ENCODE measurements at regions not wholly inside any gene's neighbourhood (a gene's known extent, or its start where the extent isn't known, plus 50 kb on each side); places are given as distances from the start of the nearest gene placed in this dataset.
"Not testable (repeated sequence)": the region's sequence is repeated elsewhere in the genome, so short reads cannot be mapped to it uniquely, and the experiment has no call there.

DNA sequence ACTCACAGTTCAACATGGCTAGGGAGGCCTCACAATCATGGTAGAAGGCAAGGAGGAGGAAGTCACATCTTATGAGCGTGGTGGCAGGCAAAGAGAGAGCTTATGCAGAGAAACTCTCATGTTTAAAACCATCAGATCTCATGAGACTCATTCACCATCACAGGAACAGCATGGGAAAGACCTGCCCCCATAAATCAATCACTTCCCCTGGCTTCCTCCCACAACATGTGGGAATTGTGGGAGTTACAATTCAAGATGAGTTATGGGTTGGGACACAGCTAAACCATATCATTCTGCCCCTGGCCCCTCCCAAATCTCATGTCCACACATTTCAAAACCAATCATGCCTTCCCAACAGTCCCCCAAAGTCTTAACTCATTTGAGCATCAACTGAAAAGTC, 268.8 kb upstream of the SPAG17 start:
- DNase-seq (ENCODE audit: low spot score), result not testable (repeated sequence)

DNA sequence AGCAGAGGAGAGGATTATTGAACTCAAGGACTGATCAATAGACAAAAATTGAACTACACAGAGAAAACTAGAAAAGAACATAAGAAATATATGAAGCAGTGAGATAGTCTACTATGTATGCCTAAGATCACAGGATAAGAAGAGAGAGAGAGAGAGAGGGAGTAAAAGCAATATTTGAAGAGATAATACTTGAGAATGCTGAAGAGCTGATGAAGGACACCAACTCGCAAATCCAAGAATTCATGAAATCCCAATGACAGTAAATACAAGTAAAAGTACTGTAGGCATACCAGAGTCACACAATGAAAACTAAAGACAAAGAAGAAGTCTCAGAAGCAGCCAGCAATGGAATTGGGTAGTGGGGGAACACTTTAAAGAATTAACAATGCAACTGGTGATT, 260.1 kb upstream of the SPAG17 start:
- no peak for DNase-seq (ENCODE audit: low spot score)

DNA sequence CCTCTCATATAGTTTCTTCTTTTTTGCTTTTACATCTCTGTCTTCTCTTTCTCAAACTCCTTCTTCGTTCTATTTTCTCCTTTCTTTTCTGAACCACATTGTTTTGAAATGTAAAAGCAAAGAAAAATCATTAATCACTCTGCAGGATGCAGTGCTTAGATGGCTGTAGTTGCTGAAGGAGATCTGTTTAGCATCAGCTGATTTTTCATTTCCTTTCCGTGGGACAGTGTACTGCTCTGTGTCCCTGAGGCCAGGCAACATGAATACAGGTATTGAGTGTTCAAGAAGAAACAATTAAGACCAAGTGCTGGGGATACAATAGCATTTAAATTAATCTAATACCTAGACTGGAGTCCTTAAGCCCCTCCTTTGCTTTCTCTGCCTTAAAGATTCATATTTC, 257.2 kb upstream of the SPAG17 start:
- no peak for DNase-seq (ENCODE audit: low spot score)

DNA sequence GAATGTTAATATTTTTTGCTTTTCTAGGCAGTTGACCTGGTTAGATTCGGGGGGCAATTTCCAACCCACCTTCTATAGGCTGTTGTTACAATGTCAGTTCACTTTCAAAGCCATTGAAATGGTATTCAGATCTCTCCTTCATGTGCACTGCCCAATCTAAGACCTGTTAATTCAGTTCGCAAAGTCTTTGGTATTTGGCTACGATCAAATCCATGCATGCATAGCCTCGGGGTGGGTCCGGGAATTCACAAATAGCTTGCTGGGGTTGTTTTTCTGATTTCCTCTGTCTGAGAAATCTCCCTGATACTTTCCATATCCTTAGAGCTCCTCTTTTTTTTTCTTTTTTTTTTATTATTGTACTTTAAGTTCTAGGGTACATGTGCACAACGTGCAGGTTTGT, 252.6 kb upstream of the SPAG17 start:
- DNase-seq (ENCODE audit: low spot score), result no peak

DNA sequence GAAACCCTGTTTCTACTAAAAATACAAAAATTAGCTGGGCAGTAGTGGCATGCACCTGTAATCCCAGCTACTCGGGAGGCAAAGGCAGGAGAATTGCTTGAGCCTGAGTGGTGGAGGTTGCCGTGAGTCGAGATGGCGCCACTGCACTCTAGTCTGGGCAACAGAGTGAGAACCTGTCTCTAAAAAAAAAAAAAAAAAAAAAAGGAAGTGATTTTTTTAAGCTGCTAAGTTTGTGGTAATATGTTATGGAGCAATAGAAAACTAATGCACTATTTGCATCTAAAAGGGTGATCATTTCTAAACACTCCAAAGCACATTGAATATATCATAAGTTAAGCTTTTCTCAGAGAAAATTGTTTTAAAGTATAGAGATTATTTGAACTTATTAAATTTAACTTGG, 244.8 kb upstream of the SPAG17 start:
- peak; percentile 5 for DNase-seq (ENCODE audit: low spot score)

DNA sequence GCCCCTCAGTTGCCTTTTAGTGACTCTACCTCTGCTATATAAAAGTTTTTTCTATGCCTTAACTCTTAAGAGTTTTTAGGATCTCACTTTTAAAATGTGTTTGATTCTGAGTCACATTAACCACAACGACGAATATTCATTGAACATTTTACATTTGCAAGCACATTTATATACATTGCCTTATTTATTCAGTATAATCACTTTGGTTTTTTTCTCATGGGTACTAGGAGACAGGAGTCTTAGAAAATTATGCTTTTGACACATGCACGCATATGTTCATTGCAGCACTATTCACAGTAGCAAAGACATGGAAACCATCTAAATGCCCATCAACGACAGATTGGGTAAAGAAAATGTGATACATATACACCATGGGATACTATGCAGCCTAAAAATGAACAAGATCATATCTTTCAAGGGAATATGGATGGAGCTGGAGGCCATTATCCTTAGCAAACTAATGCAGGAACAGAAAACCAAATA, 236.9 kb upstream of the SPAG17 start:
- DNase-seq (ENCODE audit: low spot score), result no peak

DNA sequence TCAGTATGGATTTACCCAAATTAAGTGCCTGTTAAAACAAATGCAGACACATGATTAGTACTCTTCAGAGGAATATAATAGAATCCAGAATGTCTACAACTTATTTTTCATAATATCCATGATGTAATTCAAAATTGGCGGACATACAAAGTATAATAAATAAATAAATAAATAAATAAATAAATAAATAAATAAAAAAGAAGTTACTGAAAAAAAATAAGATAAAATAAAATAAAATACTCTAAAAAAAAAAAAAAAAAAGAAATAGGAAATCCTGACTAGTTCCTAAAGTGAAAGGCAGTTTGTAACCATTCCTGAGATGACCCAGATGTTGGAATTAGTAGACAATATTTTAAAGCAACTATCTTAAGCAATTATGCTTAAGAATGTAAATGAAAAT, 219.0 kb upstream of the SPAG17 start:
- no peak for DNase-seq (ENCODE audit: low spot score)

DNA sequence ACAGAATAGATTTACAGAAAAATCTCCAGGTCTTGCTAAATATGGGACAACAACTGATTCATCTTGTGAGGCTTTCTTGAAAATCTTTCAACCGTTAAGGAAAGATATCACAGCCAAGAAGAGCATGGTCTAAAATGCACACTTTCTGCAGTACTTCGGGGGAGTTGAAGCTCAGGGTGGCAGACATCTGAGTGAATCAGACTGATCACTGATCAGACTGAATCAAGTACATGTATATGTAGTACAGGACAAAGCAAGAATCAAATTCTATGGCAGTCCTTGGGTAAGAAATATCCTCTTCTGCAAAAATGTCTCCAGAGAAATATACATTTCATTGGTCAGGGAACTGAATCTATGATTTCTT, 212.4 kb upstream of the SPAG17 start:
- DNase-seq (ENCODE audit: low spot score), result no peak

DNA sequence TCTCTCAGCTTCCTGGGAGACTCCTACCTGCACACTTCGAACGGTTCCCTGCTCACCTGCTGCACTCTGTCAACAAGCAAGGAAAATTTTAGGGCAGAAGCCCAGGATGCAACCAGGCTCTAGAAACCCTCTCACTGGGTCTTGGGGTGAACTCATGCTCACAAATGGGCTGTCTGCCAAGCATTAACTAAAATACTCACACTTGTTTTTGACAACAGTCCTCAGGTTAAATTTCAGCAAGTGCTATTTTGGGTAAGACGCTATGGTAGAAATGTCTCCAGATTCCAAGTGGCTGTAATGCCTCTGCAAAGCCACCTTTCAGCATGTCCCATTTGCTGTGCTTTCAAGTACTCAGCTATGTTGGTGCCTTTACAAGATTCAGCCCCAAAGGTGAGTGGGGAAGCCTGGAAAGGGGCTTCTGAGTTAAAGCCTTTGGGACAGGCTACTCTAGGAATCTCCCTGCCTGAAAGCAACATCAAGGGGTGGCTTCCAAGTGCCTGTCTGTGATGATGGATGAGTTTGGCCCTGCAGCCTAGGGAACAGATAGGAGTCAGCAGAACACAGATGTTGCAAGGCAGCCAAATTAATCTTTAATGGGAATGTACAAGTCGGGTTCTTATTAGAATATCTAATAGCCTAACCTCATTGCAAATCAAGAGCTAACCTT, 211.9 kb upstream of the SPAG17 start:
- DNase-seq (ENCODE audit: low spot score), result no peak

DNA sequence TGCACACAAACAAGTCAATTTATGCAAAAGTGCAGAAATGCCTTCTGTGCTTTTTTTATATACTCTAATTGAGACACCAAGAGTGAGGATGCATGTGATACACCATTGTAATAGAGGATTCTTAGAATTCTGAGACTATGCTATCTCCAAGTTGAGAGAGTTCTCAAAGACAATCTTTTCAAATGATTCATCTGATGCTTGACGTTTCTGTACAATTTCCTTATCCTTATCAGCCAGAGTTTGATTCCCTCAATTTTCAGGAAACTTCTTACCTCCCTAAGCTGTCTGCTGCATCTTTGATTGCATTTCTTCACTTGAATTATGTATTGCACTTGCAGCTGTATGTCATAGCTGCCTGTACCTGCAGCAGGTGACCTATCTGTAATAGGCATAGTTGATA, 211.3 kb upstream of the SPAG17 start:
- no peak for DNase-seq (ENCODE audit: low spot score)

DNA sequence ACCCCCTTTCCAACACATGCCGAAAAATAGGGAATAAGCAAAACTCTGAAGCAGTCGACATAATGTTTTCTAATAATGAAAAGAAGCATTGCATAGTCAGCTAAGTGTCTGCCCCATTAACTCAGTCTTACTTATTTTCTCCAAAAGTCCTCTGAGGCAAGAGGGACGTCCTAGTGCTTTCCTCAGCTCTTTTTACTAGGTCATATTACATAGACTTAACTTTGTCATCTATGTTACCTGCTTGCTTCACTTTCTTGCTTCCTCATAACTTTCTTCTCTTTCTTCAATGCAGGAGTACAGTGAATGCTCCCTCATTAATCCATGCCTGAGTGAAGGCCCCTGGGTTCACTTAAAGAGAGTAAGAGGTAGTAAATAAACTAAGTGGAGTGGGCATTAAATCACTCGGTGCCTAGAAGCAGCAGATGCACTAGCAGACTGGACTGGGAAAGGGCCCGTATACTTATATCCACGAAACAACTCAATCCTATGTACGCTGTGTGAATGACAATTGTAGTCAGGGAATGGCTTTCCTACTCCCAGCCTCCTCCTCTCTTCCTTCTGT, 210.5 kb upstream of the SPAG17 start:
- no peak for DNase-seq (ENCODE audit: low spot score)

DNA sequence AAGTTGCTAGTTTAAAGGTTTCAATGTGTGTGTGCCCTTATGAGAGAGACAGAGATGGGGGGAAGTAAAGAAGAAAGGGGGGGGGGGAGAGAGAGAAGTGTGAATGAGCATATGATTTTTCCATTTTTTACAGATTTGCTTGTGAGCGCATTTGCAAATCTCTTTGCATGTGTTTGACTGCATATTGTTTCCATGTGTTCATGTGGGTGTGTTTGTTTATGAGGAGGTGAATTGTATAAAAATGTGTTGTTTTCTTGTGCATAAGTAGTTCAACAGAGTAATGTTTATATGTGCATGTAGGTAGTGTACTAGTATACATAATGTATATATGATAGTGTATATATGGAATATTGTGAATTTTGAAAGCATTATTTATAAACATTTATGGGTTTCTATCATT, 205.9 kb upstream of the SPAG17 start:
- no peak for DNase-seq (ENCODE audit: low spot score)

DNA sequence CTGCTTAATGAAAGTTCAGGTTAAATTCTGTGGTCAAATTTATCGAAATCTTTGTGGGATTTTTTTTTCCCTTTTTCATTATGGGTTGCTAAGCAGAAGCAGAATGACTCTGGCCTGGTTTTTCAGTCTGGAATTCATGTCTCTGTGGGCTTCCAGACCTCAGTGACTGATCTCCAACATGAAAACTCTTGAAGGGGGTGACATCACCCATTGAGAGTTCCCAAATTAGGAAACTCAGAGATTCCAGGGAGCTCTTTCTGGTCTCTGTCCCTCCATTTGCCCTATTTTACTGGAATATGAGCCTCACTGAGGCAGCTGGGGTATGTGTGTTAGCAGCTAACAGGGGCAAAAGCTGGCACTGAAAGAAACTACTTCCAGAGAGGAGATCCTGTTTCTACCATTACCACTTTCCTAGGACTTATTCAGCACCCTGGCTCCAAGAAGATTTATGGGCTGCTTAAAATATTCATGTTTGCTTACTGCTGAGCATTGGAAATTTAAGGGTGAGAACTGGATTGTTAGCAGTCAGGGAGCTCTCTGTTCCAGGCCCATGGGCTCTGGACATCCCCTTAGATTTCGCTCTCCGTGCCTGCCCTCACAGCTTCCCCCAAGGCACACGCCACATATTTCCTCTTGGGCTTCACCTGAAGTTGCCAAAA, 203.4 kb upstream of the SPAG17 start:
- no peak for DNase-seq (ENCODE audit: low spot score)

DNA sequence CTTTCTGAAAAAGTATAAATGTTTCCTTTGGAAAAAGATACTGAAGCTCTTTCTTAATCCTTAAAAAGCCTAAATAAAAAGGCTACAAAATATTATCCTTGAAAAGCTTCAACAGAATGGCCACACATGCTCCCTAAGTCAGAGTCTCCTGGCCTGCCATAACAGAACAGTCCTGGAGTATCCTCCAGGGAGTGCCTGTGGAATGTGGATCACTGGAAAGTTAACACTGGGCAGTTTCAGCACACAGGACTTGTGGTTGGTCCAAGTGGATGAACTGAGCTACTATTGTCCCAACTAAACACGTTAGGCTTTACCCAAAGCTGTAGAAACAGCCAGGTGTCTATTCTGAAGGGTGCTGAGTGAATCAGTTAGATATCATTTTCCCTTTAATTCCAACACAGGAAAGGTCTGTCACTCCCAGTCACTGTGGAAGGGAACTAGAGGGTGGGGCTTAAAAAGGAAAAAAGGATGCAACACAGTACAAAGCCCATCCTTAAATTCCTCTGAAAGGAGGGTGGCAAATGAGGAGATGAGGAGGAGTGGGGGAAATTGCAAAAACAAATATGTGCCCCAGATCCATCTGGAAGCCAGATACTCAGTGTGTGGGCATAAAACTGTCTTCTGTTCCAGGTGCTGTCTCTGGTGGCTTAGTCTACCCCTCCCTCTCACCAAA, 196.3 kb upstream of the SPAG17 start:
- DNase-seq (ENCODE audit: low spot score), result no peak

DNA sequence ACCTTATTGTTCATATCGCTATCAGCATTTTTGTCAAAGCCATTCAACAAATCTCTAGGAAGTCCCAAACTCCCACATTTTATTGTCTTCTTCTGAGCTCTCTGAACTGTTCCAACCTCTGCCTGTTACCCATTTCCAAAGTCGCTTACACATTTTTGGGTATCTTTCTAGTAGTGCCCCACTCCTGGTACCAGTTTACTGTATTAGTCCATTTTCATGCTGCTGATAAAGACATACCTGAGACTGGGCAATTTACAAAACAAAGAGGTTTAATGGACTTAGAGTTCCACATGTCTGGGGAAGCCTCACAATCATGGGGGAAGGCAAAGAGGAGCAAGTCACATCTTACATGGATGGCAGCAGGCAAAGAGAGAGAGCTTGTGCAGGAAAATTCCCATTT, 192.2 kb upstream of the SPAG17 start:
- DNase-seq (ENCODE audit: low spot score), result not testable (repeated sequence)

DNA sequence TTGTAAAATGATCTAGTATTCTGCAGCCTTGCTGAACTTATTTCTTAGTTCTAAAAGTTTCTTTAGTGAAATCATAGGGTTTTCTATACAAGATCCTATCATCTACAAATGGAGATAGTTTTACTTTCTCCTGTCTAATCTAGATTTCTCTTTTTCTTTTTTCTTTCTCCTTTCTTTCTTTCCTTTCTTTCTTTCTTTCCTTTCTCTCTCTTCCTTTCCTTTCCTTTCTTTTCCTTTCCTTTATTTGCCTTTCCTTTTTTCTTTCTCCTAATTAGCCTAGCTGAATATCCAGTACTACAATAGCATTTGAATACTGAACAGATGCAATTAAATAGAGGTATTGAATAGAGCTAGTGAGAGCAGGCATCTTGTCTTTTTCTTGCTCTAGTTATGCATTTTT, 186.6 kb upstream of the SPAG17 start:
- DNase-seq (ENCODE audit: low spot score), result no peak

DNA sequence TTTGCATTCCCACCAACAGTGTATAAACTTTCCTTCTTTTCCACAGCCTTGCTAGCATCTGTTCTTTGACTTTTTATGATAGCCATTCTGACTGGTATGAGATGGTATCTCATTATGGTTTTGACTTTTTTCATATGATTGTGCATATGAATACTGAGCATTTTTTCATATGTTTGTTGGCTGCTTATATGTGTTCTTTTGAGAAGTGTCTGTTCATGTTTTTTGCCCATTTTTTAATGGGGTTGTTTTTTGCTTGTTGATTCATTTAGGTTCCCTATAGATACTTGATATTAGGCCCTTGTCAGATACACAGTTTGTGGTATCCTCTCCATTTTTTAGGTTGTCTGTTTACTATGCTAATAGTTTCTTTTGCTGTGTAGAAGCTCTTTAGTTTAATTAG, 185.8 kb upstream of the SPAG17 start:
- no peak for DNase-seq (ENCODE audit: low spot score)

DNA sequence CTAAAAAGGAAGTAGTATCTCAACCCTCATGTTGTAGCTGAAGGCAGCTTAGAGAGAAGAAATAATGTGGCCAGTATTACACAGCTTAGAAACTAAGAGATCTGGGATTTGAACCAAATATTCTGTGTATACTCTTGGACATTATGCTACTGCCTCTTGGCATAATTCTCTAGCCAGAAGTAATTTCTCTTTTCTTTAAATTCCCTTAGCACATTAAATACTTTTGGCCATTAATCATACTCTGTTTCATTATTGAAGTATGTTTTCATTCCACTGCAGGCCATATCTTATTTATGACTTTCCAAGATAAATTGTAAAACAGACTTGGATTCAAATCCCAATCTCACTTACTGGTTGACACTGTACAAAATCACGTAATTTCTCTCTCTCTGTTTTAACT, 181.3 kb upstream of the SPAG17 start:
- DNase-seq (ENCODE audit: low spot score), result no peak

DNA sequence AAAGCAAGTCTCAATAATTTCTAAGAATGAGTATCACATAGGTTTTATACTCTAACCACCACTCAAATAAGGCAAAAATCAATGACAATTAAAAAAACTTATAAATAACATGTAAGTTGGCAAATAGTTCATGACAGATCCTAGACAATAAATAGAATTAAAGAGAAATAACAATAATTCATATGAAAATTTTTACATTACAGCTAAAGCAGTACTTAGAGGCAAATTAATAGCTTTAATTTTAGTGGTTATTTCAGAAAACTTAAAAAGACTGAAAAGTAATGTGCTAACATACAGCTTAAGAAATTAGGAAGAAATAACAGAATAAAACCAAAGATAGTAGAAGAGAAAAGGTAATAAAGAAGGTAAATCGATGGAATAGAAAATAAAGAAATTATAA, 179.9 kb upstream of the SPAG17 start:
- DNase-seq (ENCODE audit: low spot score), result no peak

DNA sequence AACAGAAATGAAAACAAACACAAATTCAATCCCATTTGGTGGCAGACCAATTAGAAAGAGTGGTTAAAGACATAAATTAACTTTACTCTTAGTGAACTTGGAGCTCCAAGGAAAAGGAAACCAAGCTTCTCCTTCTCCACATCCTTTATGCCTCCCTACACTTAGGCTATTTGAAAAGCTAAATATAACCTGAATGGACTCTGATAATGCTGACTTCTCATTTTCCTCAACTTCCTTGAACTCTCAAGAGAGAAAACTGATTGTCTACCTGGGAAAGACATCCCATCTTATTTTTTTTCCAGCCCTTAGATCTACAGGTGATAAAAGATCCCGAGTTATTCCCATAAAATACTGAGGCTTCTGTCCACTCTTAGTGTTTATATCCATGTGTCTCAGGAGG, 178.4 kb upstream of the SPAG17 start:
- no peak for DNase-seq (ENCODE audit: low spot score)

DNA sequence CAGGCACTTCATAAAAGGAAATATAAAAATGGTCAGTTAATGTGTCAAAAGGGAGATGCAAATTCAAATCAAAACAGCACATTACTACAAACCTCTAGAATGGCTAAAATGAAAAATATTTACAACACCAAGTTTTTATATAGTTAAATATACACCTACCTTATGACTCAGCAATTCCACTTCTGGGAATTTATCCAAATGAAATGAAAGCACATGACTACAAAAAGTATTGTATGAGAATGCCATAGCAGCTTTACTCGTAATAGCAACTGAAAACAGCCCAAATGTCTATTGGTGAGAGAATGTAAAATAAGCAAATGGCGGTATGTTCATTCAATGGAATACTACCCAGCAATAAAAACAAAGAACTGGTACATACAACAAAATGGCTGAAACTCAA, 175.8 kb upstream of the SPAG17 start:
- no peak for DNase-seq (ENCODE audit: low spot score)

DNA sequence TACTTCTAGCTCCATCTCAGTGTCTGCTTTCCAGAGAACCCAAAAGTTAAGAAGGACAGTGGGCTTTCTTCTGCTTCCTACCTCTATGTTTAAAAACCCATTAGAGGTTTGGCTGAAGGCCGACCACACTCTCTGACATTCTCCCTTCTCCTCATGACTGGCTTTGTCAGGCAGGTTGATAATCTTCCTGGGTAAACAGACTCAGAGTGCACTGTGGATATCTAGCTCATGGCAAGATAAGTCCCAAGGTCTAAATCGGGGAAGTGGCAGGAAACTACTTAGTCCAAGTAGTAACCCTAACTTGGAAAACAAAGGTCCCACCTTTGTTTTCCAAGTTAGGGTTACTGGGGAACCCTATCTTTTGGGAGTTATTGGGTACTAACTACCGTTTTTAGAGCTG, 161.9 kb upstream of the SPAG17 start:
- DNase-seq (ENCODE audit: low spot score), result no peak

Measured in NAMALWA (cell line).